ENCODE measurements at regions not wholly inside any gene's neighbourhood (a gene's known extent, or its start where the extent isn't known, plus 50 kb on each side); places are given as distances from the start of the nearest gene placed in this dataset.

- TF ChIP-seq POLR2A (IDR thresholded peaks at IDR 0.05; ENCODE audit: low read length) (no peak), GATA1 (IDR thresholded peaks at IDR 0.05; ENCODE audit: low read depth, low read length) (no peak)
Measured at GRCh38 chr3:130227540-130227939, 117.9 kb upstream of the COL6A5 start.
